ENCODE measurements at regions not wholly inside any gene's neighbourhood (a gene's known extent, or its start where the extent isn't known, plus 50 kb on each side); places are given as distances from the start of the nearest gene placed in this dataset.
"Not testable (repeated sequence)": the region's sequence is repeated elsewhere in the genome, so short reads cannot be mapped to it uniquely, and the experiment has no call there.

GRCh38 chr3:178304758-178305467 is 231.3 kb upstream of the KCNMB2 start:
- no peak for DNase-seq

GRCh38 chr3:178306432-178307115 is 229.7 kb upstream of the KCNMB2 start:
- DNase-seq: no peak

GRCh38 chr3:178308771-178309170 is 227.5 kb upstream of the KCNMB2 start:
- DNase-seq: no peak

- DNase-seq: no peak
Observed at GRCh38 chr3:178310949-178311348, 225.3 kb upstream of the KCNMB2 start.

- no peak for DNase-seq
Observed at GRCh38 chr3:178313716-178314115, 222.5 kb upstream of the KCNMB2 start.

- DNase-seq: no peak
Observed at GRCh38 chr3:178318340-178318739, 217.9 kb upstream of the KCNMB2 start.

- DNase-seq: no peak
Observed at GRCh38 chr3:178318941-178319816, 217.1 kb upstream of the KCNMB2 start.

GRCh38 chr3:178320456-178321351 is 215.5 kb upstream of the KCNMB2 start:
- DNase-seq: no peak

GRCh38 chr3:178324356-178324755 is 211.9 kb upstream of the KCNMB2 start:
- no peak for DNase-seq

GRCh38 chr3:178325330-178325729 is 210.9 kb upstream of the KCNMB2 start:
- no peak for DNase-seq

GRCh38 chr3:178329936-178330335 is 206.3 kb upstream of the KCNMB2 start:
- no peak for DNase-seq

- DNase-seq: no peak
Observed at GRCh38 chr3:178334239-178334638, 202.0 kb upstream of the KCNMB2 start.

- no peak for DNase-seq
Observed at GRCh38 chr3:178336336-178336735, 199.9 kb upstream of the KCNMB2 start.

GRCh38 chr3:178340506-178340905 is 195.7 kb upstream of the KCNMB2 start:
- no peak for DNase-seq

- no peak for DNase-seq
Observed at GRCh38 chr3:178341636-178342035, 194.6 kb upstream of the KCNMB2 start.

GRCh38 chr3:178342111-178342510 is 194.1 kb upstream of the KCNMB2 start:
- no peak for DNase-seq

GRCh38 chr3:178343433-178344038 is 192.7 kb upstream of the KCNMB2 start:
- DNase-seq: no peak

GRCh38 chr3:178345944-178346343 is 190.3 kb upstream of the KCNMB2 start:
- DNase-seq: no peak

GRCh38 chr3:178348561-178349217 is 187.5 kb upstream of the KCNMB2 start:
- not testable (repeated sequence) for DNase-seq

GRCh38 chr3:178349218-178349596 is 187.0 kb upstream of the KCNMB2 start:
- not testable (repeated sequence) for DNase-seq

GRCh38 chr3:178350763-178351162 is 185.5 kb upstream of the KCNMB2 start:
- no peak for DNase-seq

All from islet precursor cell (in vitro differentiated cells).